ELR (cell line): ENCODE measurements at regions not wholly inside any gene's neighbourhood (a gene's known extent, or its start where the extent isn't known, plus 50 kb on each side); places are given as distances from the start of the nearest gene placed in this dataset.

Experiments
- DNase-seq: peaks from one replicate; pipeline ENCODE4 v3.0.0-alpha.2; 2015; ENCODE audit warnings: low read depth

GRCh38 chr1:235011599-235012435 is 116.8 kb downstream of the TOMM20 start:
- peak; percentile 100 for DNase-seq

- DNase-seq = no peak
Observed at GRCh38 chr1:235011064-235011598, 117.5 kb downstream of the TOMM20 start.

- no peak for DNase-seq
Observed at GRCh38 chr1:235009561-235010306, 118.9 kb downstream of the TOMM20 start.

- no peak for DNase-seq
Observed at GRCh38 chr1:235009074-235009473, 119.6 kb downstream of the TOMM20 start.

- DNase-seq = peak; percentile 42
Observed at GRCh38 chr1:235008239-235008638, 120.4 kb downstream of the TOMM20 start.

GRCh38 chr1:235006816-235007215 is 121.8 kb downstream of the TOMM20 start:
- DNase-seq = no peak

- DNase-seq = no peak
Observed at GRCh38 chr1:235006132-235006721, 122.4 kb downstream of the TOMM20 start.

GRCh38 chr1:235004840-235005391 is 123.7 kb downstream of the TOMM20 start:
- no peak for DNase-seq

- DNase-seq = no peak
Observed at GRCh38 chr1:235004276-235004675, 124.4 kb downstream of the TOMM20 start.

- no peak for DNase-seq
Observed at GRCh38 chr1:235002706-235003300, 125.8 kb downstream of the TOMM20 start.

- DNase-seq = no peak
Observed at GRCh38 chr1:234999513-234999940, 129.1 kb downstream of the TOMM20 start.

GRCh38 chr1:234997896-234998741 is 130.5 kb downstream of the TOMM20 start:
- DNase-seq = peak; percentile 51

GRCh38 chr1:234997201-234997895 is 131.3 kb downstream of the TOMM20 start:
- DNase-seq = peak; percentile 99

GRCh38 chr1:234996245-234996757 is 132.3 kb downstream of the TOMM20 start:
- no peak for DNase-seq

- DNase-seq = no peak
Observed at GRCh38 chr1:234994436-234995295, 134.0 kb downstream of the TOMM20 start.

- DNase-seq = no peak
Observed at GRCh38 chr1:234992065-234992464, 136.6 kb downstream of the TOMM20 start.

GRCh38 chr1:234990874-234991801 is 137.5 kb downstream of the TOMM20 start:
- DNase-seq = no peak

- DNase-seq = no peak
Observed at GRCh38 chr1:234990328-234990675, 138.3 kb downstream of the TOMM20 start.
